ENCODE measurements at regions not wholly inside any gene's neighbourhood (a gene's known extent, or its start where the extent isn't known, plus 50 kb on each side); places are given as distances from the start of the nearest gene placed in this dataset.

GRCh38 chr2:236935631-236936445 lies 149.9 kb upstream of the COPS8 start:
- DNase-seq = no peak
- H3K27ac ChIP-seq = no peak overlapping the region
- no peaks in the 10 kb centered on the region for H3K27me3 ChIP-seq
- intact Hi-C loops (cut with DNase I) = no loop called here
- no peaks in the 10 kb centered on the region for H3K9me3 ChIP-seq
- TF ChIP-seq EP300 (IDR thresholded peaks at IDR 0.05) (no peak), CTCF (IDR thresholded peaks at IDR 0.05) (no peak), POLR2AphosphoS5 (IDR thresholded peaks at IDR 0.05) (no peak), POLR2A (IDR thresholded peaks at IDR 0.05) (no peak)
- 81 to 85% methylated on average over 10 of the region's 10 CpGs for WGBS, 2 donors
- H3K4me1 ChIP-seq = no peaks in the 10 kb centered on the region
- H3K4me3 ChIP-seq = no peak overlapping the region
- H3K36me3 ChIP-seq = no peaks in the 10 kb centered on the region

GRCh38 chr2:236936446-236936940 lies 149.2 kb upstream of the COPS8 start:
- no peak for DNase-seq
- intact Hi-C loops (cut with DNase I) = no loop called here
- no peak for TF ChIP-seq CTCF (IDR thresholded peaks at IDR 0.05)
- no peak for TF ChIP-seq EP300 (IDR thresholded peaks at IDR 0.05)
- no peak for TF ChIP-seq POLR2A (IDR thresholded peaks at IDR 0.05)
- no peak for TF ChIP-seq POLR2AphosphoS5 (IDR thresholded peaks at IDR 0.05)
- Histone ChIP-seq H3K27ac (no peak overlapping the region), H3K4me3 (no peak overlapping the region), H3K27me3 (no peaks in the 10 kb centered on the region), H3K4me1 (no peaks in the 10 kb centered on the region), H3K9me3 (no peaks in the 10 kb centered on the region), H3K36me3 (no peaks in the 10 kb centered on the region)
- 72 to 79% methylated on average over 7 of the region's 7 CpGs for WGBS, 2 donors

GRCh38 chr2:236938126-236938525 lies 147.6 kb upstream of the COPS8 start:
- no peaks in the 10 kb centered on the region for H3K36me3 ChIP-seq
- no peak for DNase-seq

GRCh38 chr2:236939271-236939670 lies 146.4 kb upstream of the COPS8 start:
- intact Hi-C loops (cut with DNase I) = no loop called here
- no peaks in the 10 kb centered on the region for H3K36me3 ChIP-seq
- WGBS, 2 donors = 80 to 92% methylated on average over 2 of the region's 2 CpGs
- H3K4me3 ChIP-seq = no peak overlapping the region
- no peak for TF ChIP-seq POLR2A (IDR thresholded peaks at IDR 0.05)
- TF ChIP-seq CTCF (IDR thresholded peaks at IDR 0.05) = no peak
- TF ChIP-seq POLR2AphosphoS5 (IDR thresholded peaks at IDR 0.05) = no peak
- TF ChIP-seq EP300 (IDR thresholded peaks at IDR 0.05) = no peak
- H3K27me3 ChIP-seq = no peaks in the 10 kb centered on the region
- H3K9me3 ChIP-seq = no peaks in the 10 kb centered on the region
- no peaks in the 10 kb centered on the region for H3K4me1 ChIP-seq
- no peak overlapping the region for H3K27ac ChIP-seq
- no peak for DNase-seq

More at GRCh38 chr2:236938126-236938525, 147.6 kb upstream of the COPS8 start:
- intact Hi-C loops (cut with DNase I) = no loop called here
- Histone ChIP-seq H3K9me3 (no peaks in the 10 kb centered on the region), H3K4me3 (no peak overlapping the region), H3K27me3 (no peaks in the 10 kb centered on the region), H3K4me1 (no peaks in the 10 kb centered on the region), H3K27ac (no peak overlapping the region)
- TF ChIP-seq CTCF (IDR thresholded peaks at IDR 0.05) = no peak
- TF ChIP-seq EP300 (IDR thresholded peaks at IDR 0.05) = no peak
- TF ChIP-seq POLR2A (IDR thresholded peaks at IDR 0.05) = no peak
- no peak for TF ChIP-seq POLR2AphosphoS5 (IDR thresholded peaks at IDR 0.05)
- WGBS, 2 donors = 60 to 70% methylated on average over 3 of the region's 3 CpGs
